ENCODE measurements at regions not wholly inside any gene's neighbourhood (a gene's known extent, or its start where the extent isn't known, plus 50 kb on each side); places are given as distances from the start of the nearest gene placed in this dataset.
"Not testable (repeated sequence)": the region's sequence is repeated elsewhere in the genome, so short reads cannot be mapped to it uniquely, and the experiment has no call there.

DNA sequence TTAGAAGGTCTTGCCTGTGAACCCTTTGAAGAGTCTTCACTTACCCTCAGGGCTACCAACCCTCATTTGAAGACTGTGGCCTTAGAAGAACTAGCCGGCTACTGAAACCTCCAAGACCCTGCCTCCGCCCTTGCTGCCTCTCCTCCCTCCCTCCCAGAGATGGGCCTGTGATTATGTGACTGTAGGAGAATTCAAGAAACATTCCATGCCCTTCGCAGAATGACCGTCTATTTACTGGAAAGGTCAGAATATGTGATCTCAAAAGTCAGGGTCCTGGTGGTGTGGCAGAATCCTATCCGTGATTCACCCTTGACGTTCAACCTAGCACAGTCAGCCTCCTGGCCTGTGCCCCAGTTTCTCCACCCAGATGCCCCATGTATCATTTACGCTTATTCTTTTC lies 109.6 kb downstream of the CTNND1 start:
- no peak for DNase-seq

DNA sequence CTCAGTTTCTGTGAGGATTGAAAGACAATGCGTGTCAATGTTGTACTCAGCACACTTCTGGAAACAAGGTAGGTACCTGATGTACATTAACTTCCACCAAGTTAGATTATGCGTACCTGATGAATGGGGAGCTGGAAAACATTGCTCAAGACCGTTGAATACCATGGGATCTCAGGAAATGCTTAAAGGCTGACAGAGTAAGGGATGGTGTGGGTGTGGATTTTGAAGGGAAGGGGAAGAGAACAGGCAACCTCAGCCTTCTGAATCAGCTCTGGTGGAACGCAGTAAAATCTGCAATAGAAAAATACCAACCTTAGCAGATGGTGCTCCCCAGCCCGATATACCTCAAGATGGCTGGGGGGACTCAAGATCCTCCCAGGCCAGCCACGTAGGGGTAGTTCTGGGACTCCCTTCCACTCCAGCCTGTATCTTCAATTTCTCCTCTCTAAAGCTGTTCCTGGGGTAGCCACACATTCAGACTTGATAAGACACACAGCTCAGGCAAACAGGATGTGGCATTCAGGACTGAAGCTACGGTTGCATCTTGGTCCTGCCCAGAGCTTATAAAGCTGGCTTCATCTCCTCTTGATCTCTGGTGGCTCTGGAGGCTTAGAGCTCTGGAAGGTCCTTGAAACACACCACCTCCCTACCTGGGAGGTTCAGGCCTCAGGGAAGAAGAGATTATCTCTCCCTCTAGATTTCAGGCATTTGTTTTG lies 111.8 kb downstream of the CTNND1 start:
- DNase-seq: no peak

DNA sequence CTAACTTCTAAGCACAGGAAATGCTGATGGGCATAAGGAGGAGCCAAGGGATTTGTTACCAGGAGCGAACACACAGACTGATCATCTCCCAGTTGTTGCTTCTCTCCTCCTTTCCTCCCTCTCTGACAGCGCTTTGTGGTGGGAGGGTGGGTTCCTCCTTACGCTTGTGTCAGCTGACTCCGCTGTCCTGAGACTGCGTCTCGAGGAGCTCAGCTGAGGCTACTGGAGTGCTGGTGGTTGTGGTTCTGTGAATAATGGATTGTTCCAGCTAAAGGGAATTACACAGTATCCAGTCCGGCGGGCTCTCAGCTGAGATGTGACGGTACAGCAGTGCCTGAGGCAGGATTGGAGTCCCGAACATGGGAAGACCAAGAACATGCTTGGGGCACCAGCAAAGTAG lies 113.4 kb downstream of the CTNND1 start:
- no peak for DNase-seq

DNA sequence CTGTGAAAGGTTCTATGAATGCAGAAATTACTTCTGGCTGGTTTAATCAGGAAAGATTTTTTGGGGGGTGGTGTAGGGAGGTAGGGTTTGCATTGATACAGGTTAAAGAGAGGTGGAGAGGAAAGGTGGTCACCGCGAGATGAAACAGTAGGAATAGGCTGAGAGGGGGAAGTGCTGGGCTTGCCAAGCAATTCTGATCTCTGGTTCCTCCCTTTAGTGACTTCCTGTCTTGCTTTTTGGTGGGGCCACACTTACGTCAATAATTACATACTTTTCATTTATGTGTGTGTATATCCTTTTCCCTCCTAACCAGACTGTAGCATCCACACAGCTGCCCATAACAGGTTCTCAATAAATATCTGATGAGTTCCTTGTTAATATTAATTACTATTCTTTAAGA lies 120.0 kb downstream of the CTNND1 start:
- DNase-seq: no peak

DNA sequence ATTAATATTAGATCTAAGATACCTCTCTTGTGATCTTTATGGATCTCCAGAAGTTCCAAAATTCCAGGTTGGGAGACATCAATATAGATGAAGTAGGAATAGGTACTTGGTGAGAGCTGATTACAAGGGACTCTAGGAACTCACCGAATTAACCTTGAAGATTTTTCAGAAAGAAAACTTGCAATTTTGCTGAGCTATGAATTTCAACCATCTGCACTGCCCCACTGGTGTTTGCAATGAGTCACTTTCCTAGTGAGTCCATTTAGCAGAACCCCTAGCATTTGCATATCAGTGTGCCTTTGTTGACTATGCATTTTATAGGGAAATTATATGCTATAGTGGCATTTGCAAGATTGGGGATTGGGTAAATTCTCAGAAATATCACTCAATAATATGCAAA lies 122.0 kb downstream of the CTNND1 start:
- no peak for DNase-seq

DNA sequence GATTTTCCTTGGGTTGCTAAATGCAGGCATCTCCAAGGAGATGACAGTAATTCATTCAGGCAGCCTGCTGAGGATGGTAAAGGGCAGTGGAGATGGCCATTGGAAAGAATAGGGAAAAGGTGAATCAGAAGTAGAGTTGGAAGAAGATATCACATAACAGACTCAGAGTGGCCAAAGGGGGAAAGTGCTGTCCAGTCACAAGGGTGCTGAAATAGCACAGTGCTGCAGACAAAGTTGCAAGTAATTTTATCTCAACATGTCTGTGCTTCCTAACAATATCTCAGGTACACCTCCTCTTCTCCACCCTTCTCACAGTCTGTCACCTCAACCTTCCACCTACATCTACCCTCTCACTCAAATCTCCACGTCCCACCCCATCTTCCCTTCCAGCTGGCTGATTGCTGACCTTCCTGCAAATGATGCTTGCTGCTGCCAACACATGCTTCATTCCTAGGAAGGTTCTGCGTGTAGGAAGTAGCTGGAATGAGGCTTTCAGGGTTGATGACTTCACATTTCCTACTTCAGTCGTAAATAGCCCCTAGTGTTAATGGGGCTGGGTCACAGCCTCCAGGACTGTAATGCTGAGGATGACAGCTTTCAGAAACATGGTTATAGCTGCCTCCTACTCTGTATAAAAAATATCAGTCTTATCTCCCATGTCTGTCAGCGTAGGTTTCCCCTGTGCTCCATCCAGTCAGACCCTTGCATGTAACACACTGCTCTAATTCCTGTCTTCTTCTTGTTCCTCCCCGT lies 123.9 kb downstream of the CTNND1 start:
- DNase-seq: no peak

DNA sequence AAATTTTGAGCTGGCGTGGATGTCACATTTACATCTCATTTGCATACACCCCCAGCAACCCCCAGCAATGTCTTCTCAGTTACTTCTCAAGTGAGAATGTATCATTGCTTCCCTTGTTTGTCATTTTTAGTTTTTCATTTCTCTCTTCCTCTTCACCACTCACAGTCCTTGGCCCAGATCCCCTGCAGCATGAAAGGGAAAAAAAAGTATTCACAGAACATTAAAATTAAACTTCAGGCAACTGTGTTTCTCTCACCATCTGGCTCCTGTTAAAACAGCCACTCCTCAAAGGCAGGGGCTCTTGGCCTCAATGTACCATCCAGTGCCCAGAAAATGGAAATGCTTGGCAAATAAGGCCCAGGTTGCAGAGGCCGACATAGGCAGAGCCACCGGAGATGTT lies 126.8 kb downstream of the CTNND1 start:
- no peak for DNase-seq

DNA sequence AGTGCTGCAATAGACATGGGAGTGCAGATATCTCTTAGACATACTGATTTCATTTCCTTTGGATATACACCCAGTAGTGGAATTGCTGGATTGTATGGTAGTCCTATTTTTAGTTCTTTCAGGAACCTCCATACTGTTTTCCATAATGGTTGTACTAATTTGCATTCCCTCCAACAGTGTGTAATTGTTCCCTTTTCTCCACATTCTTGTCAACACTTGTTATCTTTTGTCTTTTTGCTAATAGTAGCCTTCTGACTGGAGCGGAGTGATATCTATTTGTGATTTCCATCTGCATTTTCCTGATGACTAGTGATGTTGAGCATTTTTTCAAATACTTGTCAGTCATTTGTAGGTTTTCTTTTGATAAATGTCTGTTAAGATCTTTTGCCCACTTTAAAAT lies 128.9 kb downstream of the CTNND1 start:
- no peak for DNase-seq

DNA sequence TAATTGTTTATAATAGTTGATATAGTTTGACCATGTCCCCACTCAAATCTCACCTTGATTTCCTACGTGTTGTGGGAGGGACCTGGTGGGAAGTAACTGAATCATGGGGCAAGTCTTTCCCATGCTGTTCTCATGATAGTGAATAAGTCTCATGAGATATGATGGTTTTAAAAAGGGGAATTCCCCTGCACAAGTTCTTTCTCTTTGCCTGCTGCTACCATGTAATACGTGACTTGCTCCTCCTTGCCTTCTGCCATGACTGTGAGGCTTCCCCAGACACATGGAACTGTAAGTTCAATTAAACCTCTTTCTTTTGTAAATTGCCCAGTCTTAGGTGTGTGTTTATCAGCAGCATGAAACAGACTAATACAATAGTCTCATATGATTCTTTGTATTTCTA lies 130.5 kb upstream of the OR9Q1 start:
- not testable (repeated sequence) for DNase-seq

DNA sequence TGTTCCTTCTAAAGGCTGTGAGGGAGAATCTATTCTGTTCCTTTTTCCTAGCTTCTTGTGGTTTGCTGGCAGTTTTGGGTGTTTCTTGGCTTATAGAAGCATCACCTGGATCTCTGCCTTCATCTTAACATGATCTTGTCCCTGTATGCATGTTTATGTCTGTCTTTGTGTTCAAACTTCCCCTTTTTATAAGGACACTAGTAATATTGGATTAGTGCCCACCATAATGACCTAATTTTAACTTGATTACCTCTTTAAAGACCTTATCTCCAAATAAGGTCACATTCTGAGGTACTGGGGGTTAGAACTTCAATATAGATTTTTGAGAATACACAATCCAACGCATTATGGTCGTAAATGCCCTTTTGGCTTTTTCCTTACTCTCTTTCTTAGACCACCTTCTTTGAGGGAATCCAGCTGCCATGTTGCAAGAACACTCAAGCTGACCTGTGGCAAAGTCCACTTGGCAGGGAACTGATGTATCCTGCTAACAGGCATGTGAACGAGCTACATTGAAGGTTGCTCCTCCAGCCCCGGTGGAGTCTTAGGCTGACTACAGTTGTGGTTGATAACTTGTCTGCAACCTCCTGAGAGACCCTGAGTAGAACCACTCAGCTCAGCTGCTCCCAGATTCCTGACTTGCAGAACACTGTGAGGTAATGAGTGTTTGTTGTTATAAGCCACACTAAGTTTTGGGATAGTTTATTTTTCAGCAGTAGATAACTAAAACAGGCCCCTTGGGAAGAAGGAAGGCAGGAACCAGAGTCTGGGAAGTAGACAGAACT lies 127.1 kb upstream of the OR9Q1 start:
- no peak for DNase-seq

DNA sequence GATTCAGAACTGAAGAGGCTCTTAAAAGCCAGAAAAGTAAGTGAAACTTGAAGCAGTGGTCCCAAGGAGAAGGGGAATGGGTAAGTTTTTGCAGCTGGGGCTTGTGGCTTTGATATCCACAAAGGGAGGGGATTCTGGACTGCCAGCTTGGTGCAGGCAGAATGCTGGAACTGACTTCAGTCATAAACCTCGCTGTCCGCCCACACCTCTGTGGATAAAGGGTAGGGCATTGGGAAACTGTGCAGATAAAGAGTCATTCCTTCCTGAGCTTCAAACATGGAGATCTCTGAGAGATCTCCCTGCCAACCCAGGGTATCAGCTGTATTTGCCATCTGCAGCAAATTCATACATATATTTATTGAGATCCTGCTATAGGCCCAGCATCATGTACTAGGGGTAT lies 124.3 kb upstream of the OR9Q1 start:
- DNase-seq: no peak

DNA sequence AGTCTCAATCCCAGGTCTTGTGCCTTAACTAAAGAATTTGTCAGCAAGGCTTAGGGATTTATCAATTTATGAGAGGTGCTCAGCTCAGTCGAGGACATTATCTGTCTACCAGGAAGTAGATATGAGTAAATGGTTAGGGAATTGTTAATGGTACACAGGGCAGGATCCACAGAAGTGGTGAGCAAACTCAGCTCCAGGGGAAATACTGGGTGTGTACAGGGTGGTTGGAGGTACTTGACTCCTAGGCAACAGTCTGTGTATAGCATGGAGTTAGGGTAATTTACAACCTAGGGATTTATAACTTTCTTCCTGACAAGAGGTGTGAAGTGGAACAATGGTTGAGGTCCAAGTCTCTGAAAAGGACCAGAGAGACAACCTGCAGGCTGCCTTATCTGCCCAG lies 123.4 kb upstream of the OR9Q1 start:
- DNase-seq: no peak

DNA sequence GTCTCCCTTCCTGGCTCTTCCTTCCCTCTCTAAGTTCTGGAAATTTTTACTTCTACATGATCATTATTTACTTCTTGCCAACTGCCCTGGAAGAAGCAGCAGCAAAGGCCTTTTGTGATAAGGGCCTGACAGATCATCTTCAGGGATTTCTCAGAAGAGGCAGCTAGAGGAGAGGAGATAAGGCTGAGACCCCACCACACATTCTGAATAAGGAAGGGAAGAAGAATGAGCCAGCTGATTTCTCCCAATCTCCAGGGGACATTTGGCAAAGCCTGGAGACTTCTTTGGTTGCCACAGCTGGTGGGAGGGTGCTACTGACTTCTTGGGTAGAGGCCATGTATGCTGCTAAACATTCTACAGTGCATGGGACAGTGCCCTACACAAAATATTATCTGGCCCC lies 122.4 kb upstream of the OR9Q1 start:
- DNase-seq: no peak

DNA sequence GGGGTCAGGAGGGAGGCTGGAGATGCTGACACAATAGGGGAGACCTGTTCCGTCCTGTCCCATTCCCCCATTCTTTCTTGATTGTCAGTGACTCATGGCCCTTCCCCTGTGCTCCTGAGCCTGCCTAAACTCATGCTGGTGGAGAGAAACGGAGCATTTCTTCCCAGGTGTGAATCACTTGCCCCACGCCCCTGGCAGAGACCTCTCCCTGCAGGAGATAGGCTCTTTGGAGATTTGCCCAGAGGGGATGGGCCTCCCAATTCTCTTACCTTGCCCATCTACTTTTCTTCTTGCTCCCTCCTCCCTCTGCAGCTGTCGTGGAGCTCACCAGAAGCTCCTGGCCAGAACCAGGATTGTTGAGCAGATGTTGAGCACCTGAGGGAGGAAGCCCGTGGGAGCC lies 121.9 kb upstream of the OR9Q1 start:
- DNase-seq: no peak

DNA sequence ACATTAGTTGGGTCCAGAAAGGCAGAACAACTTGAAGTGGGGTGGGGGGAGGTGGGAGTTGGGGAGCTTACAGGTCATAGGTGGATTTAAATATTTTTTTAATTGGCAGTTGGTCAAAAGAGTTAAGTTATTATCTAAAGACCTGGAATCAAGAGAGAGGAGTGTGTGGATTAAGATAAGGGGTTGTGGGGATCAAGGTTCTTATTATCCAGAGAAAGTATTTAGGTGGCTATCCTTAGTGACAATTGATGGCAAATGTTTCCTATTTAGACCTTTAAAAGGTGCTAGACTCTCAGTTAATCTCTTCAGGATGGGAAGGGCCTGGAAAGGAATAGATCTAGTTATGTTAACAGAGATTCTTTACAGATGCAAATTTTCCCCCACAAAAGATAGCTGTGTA lies 120.7 kb upstream of the OR9Q1 start:
- DNase-seq: no peak

DNA sequence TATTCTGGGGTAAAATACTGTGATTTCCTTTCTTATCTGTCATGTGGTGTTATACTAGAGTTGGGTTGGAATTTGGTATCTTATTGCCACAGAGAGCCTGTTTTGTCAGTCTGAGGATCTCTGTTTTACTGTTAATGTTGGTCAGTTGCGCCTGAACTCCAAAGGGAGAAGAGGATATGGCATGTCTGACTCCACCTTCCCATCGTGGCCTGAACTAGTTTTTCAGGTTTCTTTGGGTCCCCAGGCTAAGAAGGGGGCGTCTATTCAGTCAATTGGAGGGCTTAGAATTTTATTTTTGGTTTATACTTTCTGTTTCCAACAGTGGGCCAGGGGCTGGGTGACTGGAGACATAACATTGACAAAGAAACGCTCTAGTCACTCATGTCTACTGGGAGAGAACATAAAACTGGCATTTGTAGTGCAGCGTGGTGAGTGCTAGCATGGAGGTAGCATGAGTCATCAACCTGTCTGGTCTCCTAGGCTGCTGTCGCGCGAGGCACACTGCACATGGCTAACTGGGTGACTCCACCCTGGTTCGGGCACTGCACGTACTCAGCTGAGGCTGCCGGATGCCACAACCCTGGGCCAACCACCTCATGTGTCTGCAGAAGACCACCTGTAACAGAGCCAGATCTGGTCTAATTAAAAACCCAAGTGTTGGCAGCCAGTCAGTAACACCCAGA lies 120.1 kb upstream of the OR9Q1 start:
- DNase-seq: peak; percentile 4

DNA sequence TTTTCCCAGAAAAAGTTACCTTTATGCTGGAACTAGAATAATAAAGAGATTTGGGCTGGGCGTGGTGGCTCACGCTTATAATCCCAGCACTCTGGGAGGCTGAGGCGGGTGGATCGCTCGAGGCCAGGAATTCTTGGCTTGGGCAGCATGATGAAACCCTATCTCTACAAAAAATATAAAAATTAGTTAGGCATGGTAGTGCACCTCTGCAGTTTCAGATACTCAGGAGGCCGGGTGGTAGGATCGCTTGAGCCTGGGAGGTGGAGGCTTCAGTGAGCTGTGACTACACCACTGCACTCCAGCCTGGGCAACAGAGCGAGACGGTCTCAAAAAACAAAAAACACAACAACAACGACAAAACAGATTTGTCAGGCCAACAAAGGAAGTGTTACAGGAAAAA lies 119.3 kb upstream of the OR9Q1 start:
- no peak for DNase-seq

DNA sequence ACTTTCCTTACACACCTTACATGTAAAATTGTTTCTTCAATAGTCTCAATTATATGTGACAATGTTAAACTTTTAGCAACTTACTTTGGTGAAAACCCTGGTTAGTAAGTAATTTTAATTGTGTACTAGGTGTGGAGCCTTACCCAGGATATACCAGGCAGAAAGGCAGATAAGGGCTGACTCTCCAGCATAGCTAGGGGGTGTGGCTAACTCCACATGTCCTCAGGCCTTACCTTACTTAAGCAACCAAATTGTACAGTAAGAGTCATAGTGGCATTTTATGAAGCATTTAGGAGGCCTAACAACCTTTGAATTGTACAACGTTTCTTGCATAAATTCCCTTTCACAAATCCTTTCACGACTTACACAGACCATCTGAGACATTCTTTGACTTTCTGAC lies 118.2 kb upstream of the OR9Q1 start:
- DNase-seq: no peak

DNA sequence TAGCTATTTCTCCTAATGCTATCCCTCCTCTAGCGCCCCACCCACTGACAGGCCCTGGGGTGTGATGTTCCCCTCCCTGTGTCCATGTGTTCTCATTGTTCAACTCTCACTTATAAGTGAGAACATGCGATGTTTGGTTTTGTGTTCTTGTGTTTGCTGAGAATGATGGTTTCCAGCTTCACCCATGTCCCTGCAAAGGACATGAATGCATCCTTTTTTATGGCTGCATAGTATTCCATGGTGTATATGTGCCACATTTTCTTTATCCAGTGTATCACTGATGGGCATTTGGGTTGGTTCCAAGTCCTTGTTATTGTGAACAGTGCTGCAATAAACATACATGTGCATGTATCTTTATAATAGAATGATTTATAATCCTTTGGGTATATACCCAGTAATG lies 115.3 kb upstream of the OR9Q1 start:
- DNase-seq: not testable (repeated sequence)

DNA sequence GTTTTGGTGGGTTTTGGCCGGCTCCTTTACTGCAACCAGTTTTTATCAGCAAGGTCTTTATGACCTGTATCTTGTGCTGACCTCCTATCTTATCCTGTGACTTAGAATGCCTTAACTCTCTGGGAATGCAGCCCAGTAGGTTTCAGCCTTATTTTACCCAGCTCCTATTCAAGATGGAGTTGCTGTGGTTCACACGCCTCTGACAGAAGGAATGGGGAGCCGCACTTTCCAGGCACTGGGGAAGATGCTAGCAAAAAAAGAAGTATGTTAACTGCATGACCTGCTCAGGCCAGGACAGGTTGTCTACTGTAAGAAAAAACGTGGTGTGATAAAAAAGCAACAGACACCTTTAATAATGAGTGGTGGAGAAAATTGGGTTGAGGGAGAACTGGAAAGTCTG lies 112.2 kb upstream of the OR9Q1 start:
- not testable (repeated sequence) for DNase-seq

DNA sequence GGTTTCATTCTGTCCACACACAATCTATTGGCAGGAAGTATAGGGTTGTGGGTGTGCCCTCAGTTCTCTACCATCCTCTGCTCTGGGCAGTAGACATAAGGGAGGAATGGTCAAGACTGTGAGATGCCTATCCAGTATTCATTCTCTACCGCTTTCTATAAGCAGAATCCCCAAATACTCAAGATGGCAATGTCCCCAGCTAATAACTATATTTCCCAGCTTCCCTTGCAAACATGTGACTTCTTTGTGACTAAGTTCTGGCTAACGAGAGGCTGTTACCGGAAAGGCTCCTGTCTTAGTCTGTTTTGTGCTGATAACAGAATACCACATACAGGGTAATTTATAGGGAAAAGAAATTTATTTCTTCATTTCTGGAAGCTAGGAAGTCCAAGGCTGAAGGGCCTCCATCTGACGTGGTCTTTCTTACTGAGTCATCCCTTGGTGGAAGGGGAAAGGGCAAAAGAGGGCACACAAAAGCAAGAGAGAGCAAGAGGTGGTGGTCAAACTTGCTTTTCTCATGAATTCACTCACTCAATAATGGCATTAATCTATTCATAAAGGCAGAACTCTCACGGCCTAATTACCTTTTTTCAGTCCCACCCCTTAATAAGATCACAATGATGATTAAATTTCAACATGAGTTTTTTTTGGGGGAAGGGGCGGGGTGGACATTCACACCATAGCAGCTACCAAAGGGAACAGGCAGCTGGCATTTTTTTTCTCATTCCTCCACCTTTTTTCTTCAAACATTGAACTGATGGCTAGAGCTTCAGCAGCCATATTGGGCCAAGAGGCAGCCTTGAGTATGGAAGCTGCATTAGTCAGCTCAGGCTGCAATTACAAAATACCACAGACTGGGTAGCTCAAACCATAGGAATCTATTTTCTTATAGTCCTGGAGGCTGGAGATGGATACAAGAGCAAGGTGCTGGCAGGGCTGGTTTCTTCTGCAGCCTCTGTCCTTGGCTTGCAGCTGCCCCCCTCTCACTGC lies 109.7 kb upstream of the OR9Q1 start:
- DNase-seq: no peak

DNA sequence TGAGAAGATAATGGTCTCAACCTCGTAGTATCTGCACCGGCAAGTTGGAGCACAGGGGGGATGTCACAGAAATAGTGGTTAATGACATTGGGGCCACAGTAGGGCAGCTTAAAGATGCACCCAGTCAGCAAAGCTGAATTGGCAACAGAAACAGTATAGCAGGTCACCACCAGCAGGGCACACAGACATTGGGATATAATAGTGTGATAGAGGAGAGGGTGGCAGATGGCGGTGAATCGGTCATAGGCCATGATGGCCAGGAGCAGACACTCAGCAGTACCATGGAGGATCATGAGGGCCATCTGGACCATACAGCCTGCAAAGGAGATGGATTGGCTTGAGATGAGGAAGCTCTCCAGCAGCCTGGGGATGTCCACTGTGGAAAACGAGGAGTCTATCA lies 106.0 kb upstream of the OR9Q1 start:
- no peak for DNase-seq
